Ureter (tissue), 1 donor: ENCODE measurements at regions not wholly inside any gene's neighbourhood (a gene's known extent, or its start where the extent isn't known, plus 50 kb on each side); places are given as distances from the start of the nearest gene placed in this dataset.

ENCODE experiments used
- DNase-seq: peaks from one replicate; pipeline ENCODE4 v3.0.0-alpha.2; 2020; ENCODE audit warnings: low spot score
- donor health status: DM: yes; HTN: yes; CAD: no.

DNA sequence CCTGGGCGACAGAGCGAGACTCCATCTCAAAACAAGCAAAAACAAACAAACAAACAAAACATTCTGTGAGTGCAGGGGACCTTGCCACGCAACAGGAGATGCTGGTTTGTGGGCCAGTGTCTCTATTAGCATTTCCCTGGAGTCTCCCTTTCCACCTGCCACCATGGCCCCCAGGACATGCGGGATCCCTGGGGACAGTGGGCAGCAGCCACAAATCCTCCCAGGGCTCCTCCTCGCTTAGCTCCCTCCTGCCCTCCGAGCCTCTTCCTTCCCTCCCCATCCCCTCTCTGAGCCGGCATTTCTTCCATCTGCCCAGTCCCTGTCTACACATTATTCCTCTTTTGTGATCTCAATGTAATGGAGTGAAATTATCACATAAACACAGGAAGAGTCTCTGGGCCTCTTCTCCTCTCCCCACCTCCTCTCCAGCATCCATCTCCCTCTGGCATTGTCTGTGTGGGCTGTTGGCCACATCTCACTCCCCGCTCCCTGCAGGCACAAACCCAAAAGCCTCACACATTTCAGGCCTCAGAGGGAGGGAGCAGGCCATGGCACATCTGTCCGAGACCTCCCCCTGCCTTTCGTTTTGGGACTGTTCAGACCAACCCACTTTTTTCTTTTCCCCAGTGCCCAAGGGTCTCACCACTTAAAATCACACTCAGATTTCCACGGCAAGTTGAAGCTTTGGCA is 144.3 kb downstream of the MIS18A start:
- DNase-seq: no peak

DNA sequence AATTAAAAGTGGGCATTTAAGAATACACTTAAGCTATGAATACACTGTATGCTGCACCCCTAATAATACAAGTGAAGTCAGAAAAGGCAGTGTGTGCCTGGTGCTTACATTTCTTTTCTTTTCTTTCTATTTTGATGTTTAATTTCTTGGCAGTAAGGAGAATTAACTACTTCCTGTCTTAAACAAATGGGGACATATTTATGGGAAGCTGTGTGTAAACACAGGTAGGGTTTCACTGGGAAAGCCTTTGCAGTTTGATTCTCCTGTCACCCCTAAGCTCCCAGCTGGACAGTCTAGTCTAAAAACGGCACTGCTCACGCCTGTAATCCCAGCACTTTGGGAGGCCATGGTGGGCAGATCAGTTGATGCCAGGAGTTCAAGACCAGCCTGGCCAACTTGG is 146.0 kb downstream of the MIS18A start:
- DNase-seq: no peak

DNA sequence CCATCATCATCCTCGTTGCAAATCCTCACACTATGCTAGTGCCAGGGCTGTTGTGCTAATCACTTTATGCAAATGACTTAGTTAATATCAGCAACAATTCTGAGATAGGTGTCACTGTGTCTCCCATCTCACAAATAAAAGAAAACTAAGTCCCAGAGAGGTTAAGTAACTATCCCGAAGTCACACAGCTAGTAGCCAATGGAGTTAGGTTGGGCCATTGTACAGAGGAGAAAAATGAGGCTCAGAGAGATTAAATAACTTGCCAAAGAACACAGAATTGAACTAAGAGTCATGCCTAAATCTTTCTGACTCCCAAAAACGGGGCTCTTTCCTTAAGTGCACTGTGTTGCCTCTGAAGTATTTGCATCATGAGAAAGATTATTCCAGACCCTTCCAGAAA is 146.4 kb downstream of the MIS18A start:
- DNase-seq: no peak

DNA sequence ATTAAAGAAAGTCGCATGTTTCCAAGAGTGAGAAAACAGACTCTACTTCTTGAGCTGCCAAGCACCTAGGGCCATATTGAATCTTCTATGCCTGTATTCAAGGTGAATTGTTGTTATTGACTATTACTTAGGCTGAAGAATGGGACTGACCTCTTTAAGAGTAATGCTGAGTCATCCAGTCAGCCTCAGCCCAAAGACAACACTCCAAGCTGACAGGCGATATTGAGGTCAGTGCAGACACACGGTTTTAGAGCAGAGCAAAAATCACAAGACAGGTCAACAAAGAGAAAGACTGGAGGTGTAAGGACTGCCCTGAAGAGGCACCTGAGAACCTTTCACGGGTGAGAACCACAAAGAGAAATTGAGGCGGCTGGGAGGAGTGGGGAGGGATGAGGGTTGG is 146.9 kb downstream of the MIS18A start:
- DNase-seq: no peak

DNA sequence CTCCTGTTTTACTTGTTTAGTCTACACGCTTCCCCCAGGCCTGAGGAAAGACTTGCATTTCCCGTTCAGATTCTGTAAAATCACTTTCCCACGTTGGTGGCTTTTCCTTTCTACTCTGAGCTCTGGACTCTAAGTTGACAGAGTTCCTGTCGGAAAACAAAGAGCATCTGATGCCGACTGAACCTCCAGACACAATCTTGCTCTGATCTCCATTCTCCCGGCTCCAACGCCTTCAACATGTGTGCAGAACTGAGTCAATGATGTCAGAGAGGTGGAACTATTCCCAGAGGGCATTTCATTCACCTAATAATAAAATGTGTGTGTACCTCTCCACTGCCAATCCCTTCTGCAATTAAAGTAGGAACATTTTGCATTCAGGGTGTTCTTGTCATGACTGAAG is 147.7 kb downstream of the MIS18A start:
- no peak for DNase-seq

DNA sequence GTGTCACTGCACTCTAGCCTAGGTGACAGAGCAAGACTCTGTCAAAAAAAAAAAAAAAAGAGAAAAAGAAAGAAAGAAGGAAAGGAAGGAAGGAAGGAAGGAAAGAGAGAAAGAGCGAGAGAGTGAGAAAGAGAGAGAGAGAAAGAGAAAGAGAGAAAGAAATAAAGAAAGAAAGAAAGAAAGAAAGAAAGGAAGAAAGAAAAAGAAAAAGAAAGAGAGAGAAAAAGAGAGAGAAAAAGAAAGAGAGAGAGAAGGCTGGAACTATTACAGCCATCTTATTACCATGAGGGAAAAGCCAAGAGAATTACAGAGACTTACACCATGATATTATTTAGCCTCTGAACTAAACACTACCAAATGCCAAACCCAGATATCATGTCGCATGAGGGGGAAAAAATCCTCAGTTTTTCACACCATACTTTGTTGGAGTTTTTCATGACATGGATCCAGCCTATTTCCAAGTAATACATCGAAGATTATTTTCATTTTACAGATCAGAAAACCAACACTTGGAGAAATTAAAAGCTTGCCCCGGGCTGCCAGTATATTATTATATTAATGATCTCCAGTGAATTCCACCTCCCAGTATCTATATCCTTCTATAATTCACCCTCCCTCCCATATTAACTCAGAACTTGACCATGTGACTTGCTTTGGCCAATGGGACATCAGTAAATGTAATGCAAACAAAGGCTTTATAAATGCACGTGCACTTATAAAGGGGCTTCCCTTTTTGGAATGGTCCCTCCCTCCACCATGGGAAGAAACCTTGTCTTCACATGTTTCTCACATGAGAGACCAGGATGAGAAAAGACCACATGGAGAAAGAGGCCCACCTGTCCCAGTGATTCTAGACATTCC is 148.6 kb downstream of the MIS18A start:
- no peak for DNase-seq

DNA sequence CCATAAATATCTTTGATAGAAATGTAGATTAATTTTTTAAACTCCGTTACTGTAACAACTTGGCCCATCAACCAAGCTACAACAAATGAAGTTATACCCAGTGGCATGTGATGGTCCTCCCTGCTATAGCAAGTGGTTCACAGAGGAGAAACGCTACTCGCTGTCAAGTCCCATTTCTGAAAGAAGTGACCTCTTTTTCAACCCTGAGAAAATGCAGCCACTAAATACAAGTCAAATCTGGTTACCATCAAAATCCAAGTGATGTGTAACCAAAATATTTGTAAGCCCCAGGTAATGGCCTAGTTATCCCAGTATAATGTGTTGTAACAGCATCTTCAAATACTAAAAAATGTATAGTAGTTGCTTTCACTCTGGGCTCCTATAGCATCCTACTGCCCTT is 151.8 kb downstream of the MIS18A start:
- no peak for DNase-seq

DNA sequence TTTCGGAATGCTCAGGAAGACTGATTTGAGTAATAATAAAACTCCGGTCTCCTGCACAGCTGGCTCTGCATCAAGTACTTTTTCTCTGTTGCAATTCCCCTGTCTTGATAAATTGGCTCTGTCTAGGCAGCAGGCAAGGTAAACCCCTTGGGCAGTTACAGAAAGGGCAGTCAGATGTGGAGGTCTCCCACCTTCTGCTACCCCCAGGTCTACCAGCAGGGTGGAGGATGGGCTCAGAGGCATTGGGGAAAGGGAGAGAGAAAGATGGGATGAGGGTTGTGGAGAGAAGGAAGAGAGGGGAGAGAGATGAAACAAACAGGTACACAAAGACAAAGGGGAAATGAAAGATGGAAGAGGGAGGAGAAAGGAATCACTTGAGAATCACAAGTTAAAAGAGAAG is 156.8 kb downstream of the MIS18A start:
- DNase-seq: no peak

DNA sequence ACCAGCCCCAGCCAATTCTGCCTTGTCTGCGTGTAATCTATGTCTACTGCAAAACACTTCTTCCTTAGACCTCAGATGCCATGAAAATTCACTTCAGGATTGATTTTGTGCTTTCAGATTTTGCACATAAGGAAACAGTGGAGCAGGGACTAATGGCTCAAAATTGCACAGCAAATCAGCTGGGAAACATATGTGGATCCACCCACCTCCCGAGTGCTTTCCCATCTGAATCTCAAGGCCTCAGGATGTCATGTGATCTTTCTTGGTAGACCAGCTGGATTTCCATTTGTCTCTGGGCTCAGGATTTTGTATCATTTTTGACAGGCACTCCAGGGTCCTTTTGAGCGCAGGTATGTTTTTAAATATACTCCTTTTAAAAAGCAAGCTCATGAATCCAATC is 158.6 kb downstream of the MIS18A start:
- DNase-seq: no peak

DNA sequence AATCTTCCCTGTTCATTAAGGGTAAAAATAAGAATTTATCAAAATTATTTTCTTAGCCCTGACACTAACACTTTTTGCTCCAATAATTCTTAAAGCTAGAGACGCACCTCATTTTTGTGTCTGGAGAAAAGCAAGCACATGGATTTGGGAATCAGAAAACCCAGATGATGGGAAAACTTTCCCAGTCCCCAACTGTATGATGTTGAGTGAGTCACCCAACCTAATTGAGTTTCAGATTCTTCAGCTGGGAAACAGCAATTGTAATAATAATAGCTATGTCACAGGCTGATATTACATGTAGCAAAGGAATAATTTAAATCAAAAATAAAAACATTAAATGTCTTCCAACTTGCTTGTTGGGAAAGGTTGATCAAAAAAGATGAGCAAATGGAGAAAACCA is 159.0 kb downstream of the MIS18A start:
- no peak for DNase-seq

DNA sequence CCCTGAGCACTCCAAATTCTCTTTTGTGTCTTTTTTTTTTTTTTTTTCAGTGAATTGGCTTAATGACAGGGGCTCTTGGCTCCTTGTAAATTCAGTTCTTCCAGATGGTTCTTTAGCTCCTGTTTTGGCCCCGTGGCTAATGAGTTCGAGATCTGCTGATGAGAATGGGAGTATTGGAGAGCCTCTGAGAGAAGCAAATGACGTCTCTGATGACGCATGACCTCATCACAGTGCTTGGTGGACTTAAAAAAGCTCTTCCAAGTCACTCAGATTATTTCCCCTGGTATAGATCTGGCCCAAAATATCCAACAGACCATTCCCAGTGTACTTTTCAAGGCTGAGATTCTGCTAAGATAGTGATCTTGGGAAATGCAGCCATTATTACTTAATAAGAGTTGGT is 159.5 kb downstream of the MIS18A start:
- DNase-seq: no peak

DNA sequence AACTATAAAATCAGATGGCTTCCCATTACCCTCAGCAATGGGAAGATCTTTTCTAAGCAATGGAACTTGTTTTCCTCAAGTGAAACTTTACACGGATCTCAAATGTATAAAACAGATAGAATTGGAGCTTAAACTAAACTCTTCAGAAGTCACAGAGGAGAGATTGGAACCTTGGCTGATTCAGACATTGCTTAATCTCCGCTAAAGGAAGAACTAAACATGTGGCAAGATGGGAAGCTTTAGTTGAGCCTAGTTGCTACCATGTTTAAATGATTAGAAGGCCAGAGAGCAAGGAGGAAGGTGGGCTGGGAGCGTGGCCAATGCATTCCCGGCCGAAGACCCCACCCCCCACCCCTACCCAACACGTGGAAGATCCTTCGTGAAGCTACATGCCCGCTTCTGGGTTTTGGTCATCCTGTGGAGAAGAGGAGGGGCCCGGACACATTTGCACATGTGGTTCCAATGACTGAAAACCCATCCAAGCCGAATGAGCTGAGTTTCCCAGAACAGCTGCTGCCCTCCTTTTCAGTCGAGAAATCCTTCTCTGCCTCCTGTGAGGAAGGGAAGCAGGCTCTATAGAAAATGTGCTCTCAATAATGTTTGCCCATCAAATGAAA is 164.3 kb downstream of the MIS18A start:
- no peak for DNase-seq

DNA sequence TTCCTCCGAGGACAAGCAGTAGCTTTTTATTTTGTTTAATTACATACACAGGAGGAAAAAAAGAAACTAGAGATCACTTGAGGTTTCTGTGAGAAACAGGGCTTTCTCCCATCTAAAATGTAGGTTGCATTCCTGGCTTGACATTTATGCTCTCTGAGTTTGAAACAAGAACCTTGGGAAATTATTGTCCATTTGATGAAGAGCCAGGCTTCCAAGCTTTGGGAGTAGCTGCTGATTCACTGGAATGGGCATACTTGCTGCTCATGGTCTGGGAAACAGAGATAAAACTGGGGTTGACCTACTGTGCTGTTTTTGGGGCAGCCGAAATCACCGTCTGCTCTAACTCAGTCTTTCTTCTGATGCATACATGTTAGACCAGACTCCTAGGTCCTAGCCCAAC is 165.4 kb downstream of the MIS18A start:
- DNase-seq: no peak

DNA sequence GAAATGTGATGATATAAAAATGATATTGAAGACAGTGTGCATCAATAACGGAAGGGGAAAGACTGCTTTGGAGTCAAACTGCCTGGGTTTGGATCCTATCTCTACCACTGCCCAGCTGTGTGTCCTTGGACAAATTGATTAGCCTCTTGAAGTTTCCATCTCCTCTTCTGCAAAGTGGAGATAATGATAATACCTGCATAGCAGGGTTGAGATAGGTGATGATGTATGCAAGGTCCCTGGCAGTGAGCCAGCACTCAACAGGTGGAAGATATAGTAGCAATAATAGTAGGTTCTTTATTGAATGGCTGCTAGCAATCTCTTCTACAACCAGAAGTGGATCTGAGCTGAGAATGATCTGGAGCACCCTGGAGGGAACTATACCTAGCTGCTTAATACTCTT is 166.7 kb downstream of the MIS18A start:
- no peak for DNase-seq

DNA sequence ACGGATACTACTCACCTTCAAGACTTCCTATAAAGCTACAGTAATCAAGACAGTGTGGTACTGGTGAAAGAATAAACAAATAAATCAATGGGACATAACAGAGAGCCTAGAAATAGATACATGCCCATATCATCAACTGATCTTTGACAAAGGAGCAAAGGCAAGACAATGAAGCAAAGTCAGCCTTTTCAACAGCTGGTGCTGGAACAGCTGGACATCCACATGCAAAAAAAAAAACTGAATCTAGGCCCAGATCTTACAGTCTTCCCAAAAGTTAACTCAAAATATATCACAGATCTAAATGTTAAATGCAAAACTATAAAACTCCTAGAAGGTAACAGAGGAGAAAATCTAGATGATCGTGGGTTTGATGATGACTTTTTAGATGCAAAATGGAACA is 170.3 kb downstream of the MIS18A start:
- DNase-seq: no peak

DNA sequence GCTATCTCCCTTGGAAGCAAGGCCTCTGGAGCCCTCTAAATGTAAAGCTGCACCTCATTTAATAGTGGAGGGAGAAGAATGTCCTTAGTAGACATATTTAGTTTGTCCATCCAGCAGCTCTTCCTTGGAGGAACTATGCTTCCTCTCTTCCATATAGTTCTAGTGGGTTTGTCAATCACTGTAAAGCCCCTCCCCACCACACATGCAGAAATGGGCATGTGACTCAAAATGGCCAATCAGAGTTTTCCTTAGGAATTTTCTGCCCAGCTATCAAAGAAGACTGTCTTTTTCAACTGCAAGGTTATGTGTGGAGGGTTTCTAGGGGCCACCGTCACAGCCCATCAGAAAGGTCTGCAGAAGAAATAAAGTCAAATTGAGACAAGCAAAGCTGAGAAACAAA is 175.5 kb downstream of the MIS18A start:
- no peak for DNase-seq

DNA sequence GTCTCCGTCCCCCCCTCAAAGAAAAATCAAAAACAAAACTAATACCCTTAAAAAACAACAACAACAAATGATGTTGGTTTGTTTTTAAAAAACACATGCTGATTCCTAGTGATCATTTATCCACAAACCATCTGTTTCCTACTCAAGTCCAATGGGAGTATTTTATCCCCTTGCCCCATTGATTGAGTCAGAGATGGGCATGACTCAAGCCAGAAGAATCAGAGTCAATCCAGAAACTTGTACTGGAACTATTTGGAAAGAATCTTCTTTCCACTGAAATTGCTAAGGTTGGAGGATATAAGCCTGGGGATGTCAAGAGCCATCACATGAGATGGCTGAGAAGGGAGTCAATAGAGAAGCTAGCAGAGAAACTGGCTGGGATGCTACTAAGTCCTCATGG is 176.4 kb downstream of the MIS18A start:
- no peak for DNase-seq

DNA sequence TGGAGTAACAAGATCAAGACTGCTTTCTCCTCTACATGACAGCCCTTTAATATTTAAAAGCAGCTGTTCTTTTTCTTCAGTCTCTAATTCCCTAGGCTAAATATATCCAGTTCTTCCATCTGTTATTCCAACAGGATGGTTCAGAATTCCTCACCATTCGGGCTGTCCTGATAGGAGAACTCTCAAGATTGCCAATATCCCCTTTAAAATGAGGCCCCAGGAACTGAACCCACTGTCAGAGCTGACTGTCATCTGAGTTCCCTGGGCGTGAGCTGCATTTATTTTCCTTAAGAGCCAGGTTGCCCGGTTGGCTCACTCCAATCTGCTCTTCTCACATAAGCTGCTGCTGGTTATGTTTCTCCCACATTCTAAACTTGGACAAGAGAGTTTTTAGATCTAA is 177.6 kb downstream of the MIS18A start:
- no peak for DNase-seq

DNA sequence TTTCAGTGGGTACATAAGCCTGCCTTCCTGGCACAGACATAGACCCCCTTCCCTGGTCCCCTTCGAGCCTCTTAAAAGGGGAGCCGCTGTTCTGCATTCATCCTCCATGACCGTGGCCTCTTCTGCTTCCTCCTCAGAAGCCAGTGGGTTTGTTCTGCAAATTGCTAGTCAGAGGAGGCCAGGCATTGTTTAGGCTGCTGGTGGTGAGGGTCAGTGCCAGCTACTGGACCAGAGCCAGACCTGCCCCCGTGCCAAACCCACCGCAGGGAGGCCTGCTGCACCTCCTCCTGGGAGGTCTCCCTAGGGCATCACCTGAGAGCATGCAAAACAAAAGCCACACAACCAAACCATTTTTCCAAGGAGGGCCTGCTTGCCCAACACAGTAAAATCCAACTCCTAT is 178.4 kb downstream of the MIS18A start:
- no peak for DNase-seq

DNA sequence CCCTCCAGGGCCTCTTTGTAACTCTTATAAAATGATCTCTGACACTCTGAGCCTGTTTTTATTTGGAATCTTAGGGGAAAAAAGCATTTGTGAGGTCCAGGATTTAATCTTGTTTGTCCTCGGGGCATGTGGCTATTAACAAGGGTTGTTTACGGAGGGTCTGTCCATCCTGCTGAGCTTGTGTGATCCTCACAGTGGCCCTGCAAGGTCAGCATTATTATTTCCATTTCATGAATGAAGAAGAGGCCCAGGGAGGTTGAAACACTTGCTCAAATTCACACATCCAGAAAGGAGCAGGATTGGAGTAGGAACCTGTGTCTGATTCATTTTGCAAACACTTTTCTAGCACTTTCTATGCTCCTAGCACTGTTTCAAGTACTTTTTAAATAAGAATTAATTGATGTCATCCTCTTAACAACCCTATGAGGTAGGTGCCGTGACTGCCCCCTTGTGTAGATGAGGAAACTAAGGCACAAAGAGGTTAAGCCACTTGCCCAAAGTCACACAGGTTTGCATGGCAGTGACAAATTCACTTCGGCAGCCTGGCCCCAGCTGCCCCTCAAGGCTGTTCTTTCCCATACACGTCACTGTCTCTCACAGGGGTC is 178.9 kb downstream of the MIS18A start:
- no peak for DNase-seq

DNA sequence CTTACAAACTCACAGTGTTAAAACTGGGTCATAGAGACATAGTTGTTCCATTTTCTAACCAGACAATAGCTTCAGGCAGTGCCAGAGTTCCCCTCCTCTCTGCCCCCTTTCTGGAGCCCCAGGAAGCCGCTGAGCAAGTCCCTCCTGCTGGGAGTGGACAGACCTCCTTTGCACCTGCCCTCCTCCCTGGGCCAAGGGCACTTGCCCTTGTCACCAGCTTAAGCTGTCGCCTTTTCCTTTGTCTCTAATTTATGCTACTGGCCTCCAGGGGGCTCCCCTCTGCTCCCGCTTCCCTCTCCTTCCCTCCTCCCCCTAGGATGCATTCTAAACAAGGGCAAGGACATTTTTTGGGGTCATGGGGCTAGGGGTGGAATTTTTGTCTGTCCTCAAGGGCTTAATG is 182.4 kb downstream of the MIS18A start:
- no peak for DNase-seq

DNA sequence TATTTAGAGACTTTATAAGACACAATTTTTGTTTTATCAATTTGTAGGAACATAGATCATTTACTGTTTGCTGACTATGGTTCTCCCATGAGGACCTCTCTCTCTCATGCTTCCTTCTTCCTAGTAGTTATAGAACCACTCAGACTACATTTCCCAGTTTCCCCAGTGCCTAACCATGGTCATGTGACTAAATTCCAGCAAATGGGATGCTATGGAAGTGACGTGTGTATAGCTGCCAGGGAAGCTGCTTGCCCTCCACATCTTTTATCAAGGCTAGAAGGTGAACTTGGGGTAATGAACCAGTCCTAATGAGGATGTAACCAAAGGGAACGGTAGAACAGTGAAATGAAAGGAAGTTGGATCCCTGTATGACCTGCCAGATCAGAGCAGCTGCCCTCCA is 184.0 kb downstream of the MIS18A start:
- DNase-seq: no peak
